A673 (cell line): ENCODE measurements at regions not wholly inside any gene's neighbourhood (a gene's known extent, or its start where the extent isn't known, plus 50 kb on each side); places are given as distances from the start of the nearest gene placed in this dataset.

ENCODE experiments used
- EZH2 ChIP-seq: fragments of 200-600 bp; sonication (generic); IDR thresholded peaks from 2 replicates; pipeline ENCODE4 v1.6.1; 2017; ENCODE audit warnings: borderline replicate concordance, low read depth, mild to moderate bottlenecking, mixed read lengths, antibody characterized with exemption, low read length; ENCODE audit not compliant: poor library complexity, severe bottlenecking
- TF ChIP-seq, protein P1 (sequence below): fragments of 300-800, 200-600 bp; sonication (generic); conservative IDR thresholded peaks from 2 replicates; pipeline ENCODE4 v1.5.1; 2017; ENCODE audit warnings: low read depth, mild to moderate bottlenecking, antibody characterized with exemption, low read length, moderate library complexity, mixed read lengths

DNA sequence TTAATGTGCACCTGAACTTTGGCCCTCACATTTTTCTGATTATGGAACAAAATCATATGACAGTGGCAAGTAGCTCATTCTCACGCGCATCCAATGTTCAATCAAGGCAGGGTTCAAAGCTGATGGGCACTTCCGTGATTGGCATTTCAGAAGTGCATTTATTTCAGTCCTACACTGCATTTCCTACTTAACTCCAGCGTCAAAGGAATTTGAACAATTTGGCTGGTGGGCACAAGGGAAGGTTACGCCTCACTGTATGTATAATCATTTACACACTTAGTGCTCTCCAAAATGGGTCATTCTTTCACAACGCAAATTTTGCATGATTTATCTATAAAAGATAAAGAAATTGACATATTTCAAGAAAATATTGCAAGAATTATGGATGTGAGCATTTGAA, 167.9 kb upstream of the VLDLR start:
- TF ChIP-seq, protein P1, sequence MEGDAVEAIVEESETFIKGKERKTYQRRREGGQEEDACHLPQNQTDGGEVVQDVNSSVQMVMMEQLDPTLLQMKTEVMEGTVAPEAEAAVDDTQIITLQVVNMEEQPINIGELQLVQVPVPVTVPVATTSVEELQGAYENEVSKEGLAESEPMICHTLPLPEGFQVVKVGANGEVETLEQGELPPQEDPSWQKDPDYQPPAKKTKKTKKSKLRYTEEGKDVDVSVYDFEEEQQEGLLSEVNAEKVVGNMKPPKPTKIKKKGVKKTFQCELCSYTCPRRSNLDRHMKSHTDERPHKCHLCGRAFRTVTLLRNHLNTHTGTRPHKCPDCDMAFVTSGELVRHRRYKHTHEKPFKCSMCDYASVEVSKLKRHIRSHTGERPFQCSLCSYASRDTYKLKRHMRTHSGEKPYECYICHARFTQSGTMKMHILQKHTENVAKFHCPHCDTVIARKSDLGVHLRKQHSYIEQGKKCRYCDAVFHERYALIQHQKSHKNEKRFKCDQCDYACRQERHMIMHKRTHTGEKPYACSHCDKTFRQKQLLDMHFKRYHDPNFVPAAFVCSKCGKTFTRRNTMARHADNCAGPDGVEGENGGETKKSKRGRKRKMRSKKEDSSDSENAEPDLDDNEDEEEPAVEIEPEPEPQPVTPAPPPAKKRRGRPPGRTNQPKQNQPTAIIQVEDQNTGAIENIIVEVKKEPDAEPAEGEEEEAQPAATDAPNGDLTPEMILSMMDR: no peak
- no peak for TF ChIP-seq EZH2
